Natural killer cell (primary cell): ENCODE measurements at regions not wholly inside any gene's neighbourhood (a gene's known extent, or its start where the extent isn't known, plus 50 kb on each side); places are given as distances from the start of the nearest gene placed in this dataset.

Source experiments
- ATAC-seq, 3 donors: fragments of 150-1000 bp in 2 of 3; fragments of 200-7000 bp in 1 of 3; cut with Tn5 transposase; 1 replicate in 1 of 3; 2 replicates in 2 of 3; pipeline ENCODE4 v1.10.0; 2021; ENCODE audit warnings: mild to moderate bottlenecking in 2 of 3, moderate library complexity in 2 of 3
- DNase-seq, 2 donors: peaks; one replicate each; pipeline versions ENCODE4 v3.0.0 to v3.0.0-alpha.2; 2013 to 2021; ENCODE audit warnings: mixed read lengths in 1 of 2
- H3K27ac ChIP-seq: one replicate; pipeline ENCODE4 v1.5.1; 2013; ENCODE audit warnings: mild to moderate bottlenecking, low read length
- H3K27me3 ChIP-seq: one replicate; pipeline ENCODE4 v1.6.1; 2013; ENCODE audit warnings: low read length; ENCODE audit not compliant: control insufficient read depth, insufficient read depth
- H3K36me3 ChIP-seq: one replicate; pipeline ENCODE4 v1.6.1; 2013; ENCODE audit warnings: low read length; ENCODE audit not compliant: control insufficient read depth, insufficient read depth
- H3K4me1 ChIP-seq: one replicate; pipeline ENCODE4 v1.6.1; 2013; ENCODE audit warnings: low read length; ENCODE audit not compliant: control insufficient read depth, insufficient read depth
- H3K4me3 ChIP-seq: one replicate; pipeline ENCODE4 v1.5.1; 2013; ENCODE audit warnings: low read length
- H3K9me3 ChIP-seq: one replicate; pipeline ENCODE4 v1.6.1; 2013; ENCODE audit warnings: low read length; ENCODE audit not compliant: control insufficient read depth, insufficient read depth
- H3K27ac Mint-ChIP-seq, 2 donors: one replicate each; pipeline ENCODE4 v1.8.0; 2022; ENCODE audit warnings: mild to moderate bottlenecking in 2 of 2, mixed read lengths in 2 of 2, moderate library complexity in 1 of 2
- H3K27me3 Mint-ChIP-seq, 2 donors: one replicate each; pipeline ENCODE4 v1.8.0; 2022; ENCODE audit warnings: low read depth in 2 of 2, mixed read lengths in 2 of 2
- H3K36me3 Mint-ChIP-seq: one replicate; pipeline ENCODE4 v1.8.0; 2022; ENCODE audit warnings: mixed read lengths
- H3K4me1 Mint-ChIP-seq, 2 donors: one replicate each; pipeline ENCODE4 v1.8.0; 2022; ENCODE audit warnings: mixed read lengths in 2 of 2
- H3K4me3 Mint-ChIP-seq: one replicate; pipeline ENCODE4 v1.8.0; 2022; ENCODE audit warnings: mild to moderate bottlenecking, moderate library complexity, mixed read lengths
- H3K9me3 Mint-ChIP-seq, 2 donors: one replicate each; pipeline ENCODE4 v1.8.0; 2022; ENCODE audit warnings: mixed read lengths in 2 of 2
- CTCF ChIP-seq: fragments of 200-600 bp; IDR thresholded peaks from one replicate; pipeline ENCODE4 v1.8.0; 2022; ENCODE audit warnings: antibody characterized with exemption
- WGBS: methylation state at CpG from one replicate; pipeline ENCODE4 v1.1.7; 2013; ENCODE audit warnings: missing lambda C conversion rate; ENCODE audit not compliant: insufficient coverage; 5-methylcytosine and 5-hydroxymethylcytosine counted together
- intact Hi-C: fragments of 100-400 bp; cut with micrococcal nuclease; formaldehyde crosslinking; loops from one replicate; pipeline ENCODE4 v1.14.2; 2022

DNA sequence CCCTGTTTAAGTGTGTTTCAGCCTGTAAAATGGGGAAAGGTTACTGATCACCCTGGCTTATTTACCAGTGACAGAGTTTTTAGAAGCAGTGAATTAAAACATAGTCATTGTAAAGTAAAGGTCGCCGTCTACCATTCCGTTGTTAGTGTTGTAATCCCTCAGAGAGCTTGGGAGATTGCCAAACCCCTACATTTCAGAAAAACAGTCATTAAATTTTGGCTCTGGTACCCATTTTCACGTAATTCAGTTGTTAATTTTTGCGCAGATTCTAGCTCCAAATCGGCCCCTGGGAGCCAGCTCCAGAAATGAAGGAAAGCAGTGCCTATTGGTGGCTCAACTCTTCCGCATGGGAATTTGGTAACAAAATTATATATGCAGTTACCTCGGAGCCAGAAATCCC, 127.7 kb upstream of the AJAP1 start:
- no peak overlapping the region for H3K4me3 ChIP-seq
- no peaks in the 10 kb centered on the region for H3K36me3 Mint-ChIP-seq
- H3K4me1 ChIP-seq, result no peaks in the 10 kb centered on the region
- no peak overlapping the region for H3K27ac Mint-ChIP-seq
- no peak overlapping the region for H3K27ac ChIP-seq
- intact Hi-C loops, result no loop called here
- WGBS, result 78% methylated on average over 7 of the region's 8 CpGs
- no peak overlapping the region for H3K4me3 Mint-ChIP-seq
- no peaks in the 10 kb centered on the region for H3K9me3 Mint-ChIP-seq
- no peaks in the 10 kb centered on the region for H3K36me3 ChIP-seq
- no peak for TF ChIP-seq CTCF
- no peak for DNase-seq
- no peak for ATAC-seq
- peaks cover 0 to 8% of the 10 kb centered on the region in 2 donors for H3K27me3 Mint-ChIP-seq
- H3K9me3 ChIP-seq, result no peaks in the 10 kb centered on the region
- H3K4me1 Mint-ChIP-seq, result no peaks in the 10 kb centered on the region
- no peaks in the 10 kb centered on the region for H3K27me3 ChIP-seq

GRCh38 chr1:4527819-4528218, 126.6 kb upstream of the AJAP1 start:
- intact Hi-C loops, result no loop called here
- Mint-ChIP-seq H3K36me3 (no peaks in the 10 kb centered on the region), H3K9me3 (no peaks in the 10 kb centered on the region)

GRCh38 chr1:4528590-4528989, 125.8 kb upstream of the AJAP1 start:
- intact Hi-C loops, result no loop called here
- WGBS, result 80% methylated on average over 10 of the region's 10 CpGs

More at GRCh38 chr1:4527819-4528218, 126.6 kb upstream of the AJAP1 start:
- Histone ChIP-seq H3K9me3 (no peaks in the 10 kb centered on the region), H3K4me3 (no peak overlapping the region), H3K27ac (no peak overlapping the region), H3K27me3 (no peaks in the 10 kb centered on the region), H3K36me3 (no peaks in the 10 kb centered on the region), H3K4me1 (no peaks in the 10 kb centered on the region)
- ATAC-seq (no peak), DNase-seq (no peak)
- Mint-ChIP-seq H3K4me1 (no peaks in the 10 kb centered on the region), H3K27me3 (peaks cover 0 to 8% of the 10 kb centered on the region in 2 donors), H3K4me3 (no peak overlapping the region), H3K27ac (no peak overlapping the region)
- TF ChIP-seq CTCF, result no peak
- 83% methylated on average over 18 of the region's 18 CpGs for WGBS

More at GRCh38 chr1:4528590-4528989, 125.8 kb upstream of the AJAP1 start:
- DNase-seq (no peak), ATAC-seq (no peak)
- no peak for TF ChIP-seq CTCF
- Mint-ChIP-seq H3K27me3 (peaks cover 0 to 8% of the 10 kb centered on the region in 2 donors), H3K36me3 (no peaks in the 10 kb centered on the region), H3K9me3 (no peaks in the 10 kb centered on the region), H3K27ac (no peak overlapping the region), H3K4me1 (no peaks in the 10 kb centered on the region), H3K4me3 (no peak overlapping the region)
- no peak overlapping the region for H3K27ac ChIP-seq
- no peaks in the 10 kb centered on the region for H3K36me3 ChIP-seq
- no peaks in the 10 kb centered on the region for H3K27me3 ChIP-seq
- no peaks in the 10 kb centered on the region for H3K4me1 ChIP-seq
- no peaks in the 10 kb centered on the region for H3K9me3 ChIP-seq
- H3K4me3 ChIP-seq, result no peak overlapping the region
